BJ (cell line): ENCODE measurements at regions not wholly inside any gene's neighbourhood (a gene's known extent, or its start where the extent isn't known, plus 50 kb on each side); places are given as distances from the start of the nearest gene placed in this dataset.

Experiments
- CTCF ChIA-PET: fragments of 350-600 bp; formaldehyde crosslinking; extraction: SDS; loops from one replicate; lab custom pipeline; 2021; ENCODE audit warnings: antibody characterized with exemption, inconsistent platforms; lab: Yijun Ruan, JAX
- POLR2A ChIA-PET: fragments of 300-600 bp; sonication (Branson Sonifier 250); formaldehyde crosslinking; extraction: SDS; loops from one replicate; lab custom pipeline; 2021; ENCODE audit warnings: antibody characterized with exemption; lab: Charles Lee
- DNase-seq: peaks from one replicate; pipeline ENCODE4 v3.0.0-alpha.2; 2011; ENCODE audit warnings: low read depth
- H3K27me3 ChIP-seq: 2 replicates; pipeline ENCODE4 v1.6.0; 2011; ENCODE audit warnings: low read length; ENCODE audit not compliant: control insufficient read depth, insufficient read depth
- H3K36me3 ChIP-seq: 2 replicates; pipeline ENCODE4 v1.5.1; 2011; ENCODE audit warnings: low read length; ENCODE audit not compliant: control insufficient read depth, insufficient read depth
- H3K4me3 ChIP-seq: 2 replicates; pipeline ENCODE4 v1.5.1; 2011; ENCODE audit warnings: low read depth, mild to moderate bottlenecking, control low read depth, low read length
- TF ChIP-seq, protein P1 (sequence below): IDR thresholded peaks from 2 replicates; pipeline ENCODE4 v1.5.1; 2011; ENCODE audit warnings: low read depth, mild to moderate bottlenecking, control low read depth, inconsistent platforms, low read length, moderate library complexity; ENCODE audit not compliant: insufficient read depth

DNA sequence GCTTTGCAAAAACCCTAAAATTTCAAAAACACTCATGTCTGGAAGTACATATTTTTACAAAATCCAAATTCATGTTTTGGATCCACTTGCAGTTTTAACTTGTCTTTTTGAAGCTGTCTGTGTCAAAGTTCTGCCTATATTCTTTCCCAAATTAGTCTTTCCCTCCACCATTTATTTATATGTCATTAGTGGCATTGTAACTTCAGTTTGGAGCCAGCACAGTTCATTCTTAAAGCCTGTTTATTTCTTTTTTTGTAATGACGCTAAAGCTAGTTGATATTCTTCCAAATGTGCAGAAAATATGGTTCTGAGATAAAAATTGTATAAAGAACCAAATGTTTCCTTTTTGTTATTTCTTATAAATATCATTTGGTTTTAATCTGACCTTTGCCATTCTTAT lies 2039.3 kb downstream of the OLFM4 start:
- ChIA-PET CTCF (no interaction called here), POLR2A (no interaction called here)
- no peak for DNase-seq
- TF ChIP-seq, protein P1, sequence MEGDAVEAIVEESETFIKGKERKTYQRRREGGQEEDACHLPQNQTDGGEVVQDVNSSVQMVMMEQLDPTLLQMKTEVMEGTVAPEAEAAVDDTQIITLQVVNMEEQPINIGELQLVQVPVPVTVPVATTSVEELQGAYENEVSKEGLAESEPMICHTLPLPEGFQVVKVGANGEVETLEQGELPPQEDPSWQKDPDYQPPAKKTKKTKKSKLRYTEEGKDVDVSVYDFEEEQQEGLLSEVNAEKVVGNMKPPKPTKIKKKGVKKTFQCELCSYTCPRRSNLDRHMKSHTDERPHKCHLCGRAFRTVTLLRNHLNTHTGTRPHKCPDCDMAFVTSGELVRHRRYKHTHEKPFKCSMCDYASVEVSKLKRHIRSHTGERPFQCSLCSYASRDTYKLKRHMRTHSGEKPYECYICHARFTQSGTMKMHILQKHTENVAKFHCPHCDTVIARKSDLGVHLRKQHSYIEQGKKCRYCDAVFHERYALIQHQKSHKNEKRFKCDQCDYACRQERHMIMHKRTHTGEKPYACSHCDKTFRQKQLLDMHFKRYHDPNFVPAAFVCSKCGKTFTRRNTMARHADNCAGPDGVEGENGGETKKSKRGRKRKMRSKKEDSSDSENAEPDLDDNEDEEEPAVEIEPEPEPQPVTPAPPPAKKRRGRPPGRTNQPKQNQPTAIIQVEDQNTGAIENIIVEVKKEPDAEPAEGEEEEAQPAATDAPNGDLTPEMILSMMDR, result no peak
- no peak overlapping the region for H3K4me3 ChIP-seq
- H3K27me3 ChIP-seq, result no peaks in the 10 kb centered on the region
- H3K36me3 ChIP-seq, result no peaks in the 10 kb centered on the region

DNA sequence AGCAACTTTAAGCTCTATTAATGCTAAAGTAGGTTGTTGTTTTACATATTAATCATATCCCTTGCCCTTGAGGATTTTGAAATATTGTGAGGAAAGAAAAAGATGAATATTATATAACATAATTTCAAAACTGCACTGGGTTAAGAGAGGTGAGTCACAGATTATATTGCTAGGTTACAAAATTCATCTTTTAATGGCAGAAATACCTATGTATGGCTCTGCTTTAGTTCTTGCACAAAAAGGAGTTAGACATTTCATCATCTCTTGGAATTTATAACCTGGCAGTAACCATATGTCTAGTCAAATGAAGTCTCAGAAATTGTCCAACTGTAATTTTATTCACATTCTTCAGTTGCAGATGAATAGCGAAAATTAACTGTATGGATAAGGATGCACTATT lies 2041.1 kb downstream of the OLFM4 start:
- ChIA-PET CTCF (no interaction called here), POLR2A (no interaction called here)
- Histone ChIP-seq H3K36me3 (no peaks in the 10 kb centered on the region), H3K4me3 (no peak overlapping the region), H3K27me3 (no peaks in the 10 kb centered on the region)
- TF ChIP-seq, protein P1, result no peak
- no peak for DNase-seq

DNA sequence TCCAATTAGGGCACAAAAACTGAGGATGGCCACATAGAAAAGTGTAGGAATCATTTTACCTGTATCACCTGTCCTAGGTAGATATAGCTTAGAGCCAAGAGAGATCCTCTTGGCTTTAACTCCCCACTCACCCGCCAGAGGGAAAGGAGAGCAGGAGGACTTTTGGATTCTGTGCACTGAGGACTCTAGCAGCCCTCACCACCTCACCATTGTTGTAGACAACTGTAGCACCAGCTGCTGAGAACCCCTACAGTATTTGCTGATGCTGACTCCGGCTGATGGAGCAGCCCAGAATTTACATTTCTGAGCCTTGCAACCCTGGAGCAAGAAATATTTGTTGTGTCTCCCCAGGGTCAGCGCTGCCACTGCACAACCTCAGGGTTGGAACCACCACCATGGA lies 2044.4 kb downstream of the OLFM4 start:
- ChIA-PET CTCF (no interaction called here), POLR2A (no interaction called here)
- H3K4me3 ChIP-seq, result no peak overlapping the region
- no peaks in the 10 kb centered on the region for H3K36me3 ChIP-seq
- TF ChIP-seq, protein P1, result no peak
- no peak for DNase-seq
- H3K27me3 ChIP-seq, result no peaks in the 10 kb centered on the region

DNA sequence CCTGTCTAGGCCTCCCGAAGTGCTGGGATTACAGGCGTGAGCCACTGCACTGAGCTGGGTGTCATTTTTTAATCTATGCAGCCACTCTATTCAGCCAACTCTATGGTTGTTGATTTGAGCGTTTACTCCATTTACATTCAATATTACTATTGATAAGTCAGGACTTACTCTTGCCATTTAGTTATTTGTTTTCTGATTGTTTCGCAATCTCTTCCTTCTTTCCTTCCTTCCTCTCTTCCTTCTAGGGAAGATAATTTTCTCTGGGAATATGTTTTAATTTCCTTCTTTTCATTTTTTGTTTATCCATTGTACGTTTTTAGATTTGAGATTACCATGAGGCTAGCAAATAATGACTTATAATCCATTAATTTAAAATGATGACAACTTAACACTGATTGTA lies 2056.0 kb downstream of the OLFM4 start:
- Histone ChIP-seq H3K27me3 (no peaks in the 10 kb centered on the region), H3K4me3 (no peak overlapping the region), H3K36me3 (no peaks in the 10 kb centered on the region)
- no peak for DNase-seq
- ChIA-PET POLR2A (no interaction called here), CTCF (no interaction called here)
- TF ChIP-seq, protein P1, result no peak

DNA sequence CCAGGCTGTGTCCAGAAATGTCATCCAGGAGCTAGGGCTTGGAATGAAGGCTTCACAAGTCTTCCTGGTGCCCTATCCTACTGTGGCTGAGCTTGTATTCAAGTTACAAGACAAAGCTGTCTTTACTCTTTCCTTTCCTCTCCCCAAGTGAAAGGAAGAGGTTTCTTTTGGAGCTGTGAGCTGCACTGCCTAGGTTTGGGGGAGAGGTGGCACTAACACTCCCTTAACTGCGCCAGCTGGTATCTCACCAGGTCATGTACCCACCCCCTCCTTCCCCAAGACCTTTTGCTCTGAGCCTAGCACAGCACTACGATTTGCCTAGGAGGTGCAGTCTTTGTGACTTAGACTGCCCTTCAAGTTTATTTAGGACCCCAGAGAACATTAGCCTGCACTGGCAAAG lies 2053.6 kb upstream of the PRR20A start:
- no peak overlapping the region for H3K4me3 ChIP-seq
- TF ChIP-seq, protein P1, result no peak
- ChIA-PET POLR2A (no interaction called here), CTCF (no interaction called here)
- no peak for DNase-seq
- no peaks in the 10 kb centered on the region for H3K27me3 ChIP-seq
- no peaks in the 10 kb centered on the region for H3K36me3 ChIP-seq
